ENCODE measurements at regions not wholly inside any gene's neighbourhood (a gene's known extent, or its start where the extent isn't known, plus 50 kb on each side); places are given as distances from the start of the nearest gene placed in this dataset.

- TF ChIP-seq CTCF (IDR thresholded peaks at IDR 0.05), result no peak
- intact Hi-C loops (cut with micrococcal nuclease), result no loop called here
Measured at GRCh38 chr1:193471981-193472380, 285.6 kb upstream of the B3GALT2 start.

GRCh38 chr1:193463326-193463932, 277.0 kb upstream of the B3GALT2 start:
- Mint-ChIP-seq H3K27ac (no peak overlapping the region), H3K27me3 (no peaks in the 10 kb centered on the region), H3K36me3 (ENCODE audit: low read depth) (no peaks in the 10 kb centered on the region), H3K4me1 (ENCODE audit: low read depth) (peaks cover 37% of the 10 kb centered on the region), H3K4me3 (no peak overlapping the region), H3K9me3 (peaks cover 1% of the 10 kb centered on the region)
- TF ChIP-seq CTCF (IDR thresholded peaks at IDR 0.05), result no peak
- ATAC-seq, result no peak
- no peak for DNase-seq
- CTCF ChIA-PET, result interaction anchor here (0.9 kb wide), 1 partner anchor 20 kb away, joined by 3 read pairs; no protein-coding TSS in a partner anchor
- intact Hi-C loops (cut with micrococcal nuclease), result no loop called here
- POLR2A ChIA-PET, result no interaction called here

More at GRCh38 chr1:193471981-193472380, 285.6 kb upstream of the B3GALT2 start:
- Mint-ChIP-seq H3K27me3 (no peaks in the 10 kb centered on the region), H3K4me3 (no peak overlapping the region), H3K27ac (no peak overlapping the region), H3K36me3 (ENCODE audit: low read depth) (peaks cover 7% of the 10 kb centered on the region), H3K9me3 (peaks cover 15% of the 10 kb centered on the region), H3K4me1 (ENCODE audit: low read depth) (peaks cover 19% of the 10 kb centered on the region)
- DNase-seq (no peak), ATAC-seq (peak; percentile 30)
- ChIA-PET CTCF (no interaction called here), POLR2A (interaction anchor here (0.6 kb wide), 1 partner anchor 49 kb away, joined by 3 read pairs; no protein-coding TSS in a partner anchor)

GRCh38 chr1:193462629-193463320, 276.4 kb upstream of the B3GALT2 start:
- H3K27me3 Mint-ChIP-seq, result no peaks in the 10 kb centered on the region
- no peaks in the 10 kb centered on the region for H3K9me3 Mint-ChIP-seq
- ATAC-seq, result peak; percentile 37
- no peak for DNase-seq
- POLR2A ChIA-PET, result no interaction called here
- no peaks in the 10 kb centered on the region for H3K36me3 Mint-ChIP-seq (ENCODE audit: low read depth)
- CTCF ChIA-PET, result interaction anchor here (0.9 kb wide), 1 partner anchor 19 kb away, joined by 3 read pairs; no protein-coding TSS in a partner anchor
- H3K4me1 Mint-ChIP-seq (ENCODE audit: low read depth), result peaks cover 37% of the 10 kb centered on the region
- TF ChIP-seq CTCF (IDR thresholded peaks at IDR 0.05), result no peak
- H3K4me3 Mint-ChIP-seq, result peak overlapping the region; percentile 20
- intact Hi-C loops (cut with micrococcal nuclease), result no loop called here
- peak overlapping the region; percentile 20 for H3K27ac Mint-ChIP-seq

- no peaks in the 10 kb centered on the region for H3K27me3 Mint-ChIP-seq
- intact Hi-C loops (cut with micrococcal nuclease), result no loop called here
- H3K36me3 Mint-ChIP-seq (ENCODE audit: low read depth), result no peaks in the 10 kb centered on the region
- ATAC-seq, result peak; percentile 65
- peak overlapping the region; percentile 81 for H3K27ac Mint-ChIP-seq
- ChIA-PET POLR2A (interaction anchor here (1.4 kb wide), 1 partner anchor 81 kb away, joined by 3 read pairs; no protein-coding TSS in a partner anchor), CTCF (no interaction called here)
- no peak for TF ChIP-seq CTCF (IDR thresholded peaks at IDR 0.05)
- peak; percentile 16 for DNase-seq
- no peak overlapping the region for H3K4me3 Mint-ChIP-seq
- no peaks in the 10 kb centered on the region for H3K9me3 Mint-ChIP-seq
- peaks cover 31% of the 10 kb centered on the region for H3K4me1 Mint-ChIP-seq (ENCODE audit: low read depth)
Measured at GRCh38 chr1:193458628-193459027, 272.2 kb upstream of the B3GALT2 start.

- Mint-ChIP-seq H3K36me3 (ENCODE audit: low read depth) (no peaks in the 10 kb centered on the region), H3K27ac (no peak overlapping the region), H3K9me3 (no peaks in the 10 kb centered on the region), H3K27me3 (no peaks in the 10 kb centered on the region), H3K4me3 (no peak overlapping the region), H3K4me1 (ENCODE audit: low read depth) (peaks cover 22% of the 10 kb centered on the region)
- intact Hi-C loops (cut with micrococcal nuclease), result no loop called here
- ChIA-PET CTCF (no interaction called here), POLR2A (interaction anchor here (1.4 kb wide), 1 partner anchor 82 kb away, joined by 3 read pairs; no protein-coding TSS in a partner anchor)
- TF ChIP-seq CTCF (IDR thresholded peaks at IDR 0.05), result no peak
- DNase-seq (no peak), ATAC-seq (no peak)
Measured at GRCh38 chr1:193457676-193458075, 271.3 kb upstream of the B3GALT2 start.
